ENCODE measurements at regions not wholly inside any gene's neighbourhood (a gene's known extent, or its start where the extent isn't known, plus 50 kb on each side); places are given as distances from the start of the nearest gene placed in this dataset.

- TF ChIP-seq CTCF (IDR thresholded peaks at IDR 0.05): no peak
- no peak for TF ChIP-seq POLR2A (IDR thresholded peaks at IDR 0.05)
These were observed 155.2 kb upstream of the VGLL2 start for GRCh38 chr6:117110146-117110545.

All from lower leg skin (tissue), 3 donors.